ENCODE measurements at regions not wholly inside any gene's neighbourhood (a gene's known extent, or its start where the extent isn't known, plus 50 kb on each side); places are given as distances from the start of the nearest gene placed in this dataset.

DNA sequence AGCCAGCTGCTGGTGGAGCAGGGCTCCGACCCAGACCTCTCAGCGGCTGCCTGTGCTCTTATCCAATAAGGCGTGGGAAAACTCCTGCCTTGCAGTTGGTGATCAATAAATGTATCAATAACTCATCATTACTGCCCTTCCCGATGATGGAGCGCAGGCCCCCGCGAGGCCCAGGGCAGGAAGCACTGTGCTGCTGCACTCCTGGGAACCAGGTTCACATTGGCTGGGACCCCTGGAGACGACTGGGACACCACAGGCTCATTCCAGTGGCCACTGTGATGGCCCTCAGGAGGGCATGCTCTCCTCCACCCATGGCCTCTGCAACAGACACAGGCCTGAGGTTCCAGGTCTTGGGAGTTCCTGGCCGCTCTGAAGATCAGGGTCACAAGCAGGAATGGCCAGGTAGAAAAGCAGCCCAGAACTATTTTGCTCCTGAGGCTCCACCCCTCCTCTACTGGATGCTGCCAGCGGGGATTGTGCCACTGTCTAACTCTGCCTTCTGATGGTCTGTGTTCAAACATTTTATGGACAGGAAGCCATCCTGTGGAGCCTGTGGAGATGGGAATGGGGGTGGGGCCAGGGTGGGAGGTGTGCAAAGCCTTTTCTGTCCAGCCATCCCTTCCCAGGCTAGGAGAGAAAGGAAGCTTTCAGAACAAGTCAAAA is 287.4 kb upstream of the ZMIZ1 start:
- no peak for DNase-seq (ENCODE audit: extremely low read depth, low read depth)
- TF ChIP-seq CTCF (IDR thresholded peaks at IDR 0.05; ENCODE audit: low read depth, low read length, missing control alignments) = no peak
- H3K4me3 ChIP-seq (replicated peaks; ENCODE audit: low read depth, low read length) = no peak overlapping the region

- no peak overlapping the region for H3K4me3 ChIP-seq (replicated peaks; ENCODE audit: low read depth, low read length)
- no peak for TF ChIP-seq CTCF (IDR thresholded peaks at IDR 0.05; ENCODE audit: low read depth, low read length, missing control alignments)
- DNase-seq (ENCODE audit: extremely low read depth, low read depth) = no peak
Observed at GRCh38 chr10:78781991-78782390, 286.8 kb upstream of the ZMIZ1 start.

DNA sequence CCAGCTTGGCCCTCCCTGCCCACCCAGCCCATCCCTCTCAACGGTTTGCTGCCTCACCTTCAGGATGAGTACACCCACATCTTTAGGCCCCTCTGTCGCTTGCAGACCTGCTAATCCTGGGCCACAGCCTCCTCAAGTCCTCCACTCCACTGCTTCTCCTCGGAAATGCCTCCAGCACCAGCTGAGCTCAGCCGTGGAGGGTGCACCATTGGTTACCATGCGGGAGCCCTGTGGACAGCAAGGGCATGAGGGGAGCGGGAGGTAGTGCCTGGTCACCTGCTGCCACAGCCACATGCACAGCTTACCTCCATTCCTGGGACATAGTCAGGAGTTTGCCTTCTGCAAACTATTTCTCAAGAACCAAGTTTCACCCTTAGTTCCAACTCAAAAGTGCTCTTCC is 286.3 kb upstream of the ZMIZ1 start:
- H3K4me3 ChIP-seq (replicated peaks; ENCODE audit: low read depth, low read length) = no peak overlapping the region
- no peak for DNase-seq (ENCODE audit: extremely low read depth, low read depth)
- TF ChIP-seq CTCF (IDR thresholded peaks at IDR 0.05; ENCODE audit: low read depth, low read length, missing control alignments) = no peak

- DNase-seq (ENCODE audit: extremely low read depth, low read depth) = no peak
- no peak overlapping the region for H3K4me3 ChIP-seq (replicated peaks; ENCODE audit: low read depth, low read length)
- no peak for TF ChIP-seq CTCF (IDR thresholded peaks at IDR 0.05; ENCODE audit: low read depth, low read length, missing control alignments)
Observed at GRCh38 chr10:78783753-78784152, 285.0 kb upstream of the ZMIZ1 start.

- TF ChIP-seq CTCF (IDR thresholded peaks at IDR 0.05; ENCODE audit: low read depth, low read length, missing control alignments) = no peak
- no peak overlapping the region for H3K4me3 ChIP-seq (replicated peaks; ENCODE audit: low read depth, low read length)
- no peak for DNase-seq (ENCODE audit: extremely low read depth, low read depth)
Observed at GRCh38 chr10:78784546-78784945, 284.2 kb upstream of the ZMIZ1 start.

DNA sequence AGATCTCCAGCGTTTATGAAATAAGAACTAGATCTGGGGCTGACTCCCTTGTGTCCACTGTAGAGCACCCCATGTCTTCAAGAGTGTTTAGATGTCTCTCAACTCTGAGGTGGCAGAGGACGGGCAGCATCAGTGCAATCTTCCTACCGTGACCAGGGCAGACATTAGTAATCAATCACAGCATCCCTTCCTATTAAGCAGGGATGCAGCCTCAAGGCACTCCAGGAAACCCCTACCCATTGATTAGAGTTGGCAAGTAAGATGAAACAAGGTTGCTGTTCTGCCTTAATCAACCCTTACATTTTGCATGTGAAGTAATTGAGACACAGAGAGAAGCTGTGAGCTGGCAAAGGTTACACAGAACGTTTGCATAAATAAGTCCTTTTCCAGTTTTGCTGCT is 283.7 kb upstream of the ZMIZ1 start:
- DNase-seq (ENCODE audit: extremely low read depth, low read depth) = no peak
- H3K4me3 ChIP-seq (replicated peaks; ENCODE audit: low read depth, low read length) = no peak overlapping the region
- no peak for TF ChIP-seq CTCF (IDR thresholded peaks at IDR 0.05; ENCODE audit: low read depth, low read length, missing control alignments)

- no peak overlapping the region for H3K4me3 ChIP-seq (replicated peaks; ENCODE audit: low read depth, low read length)
- no peak for DNase-seq (ENCODE audit: extremely low read depth, low read depth)
- no peak for TF ChIP-seq CTCF (IDR thresholded peaks at IDR 0.05; ENCODE audit: low read depth, low read length, missing control alignments)
Observed at GRCh38 chr10:78785991-78786390, 282.8 kb upstream of the ZMIZ1 start.
